WTC11 (cell line): ENCODE measurements at regions not wholly inside any gene's neighbourhood (a gene's known extent, or its start where the extent isn't known, plus 50 kb on each side); places are given as distances from the start of the nearest gene placed in this dataset.

Experiments used
- ATAC-seq: fragments of 200-7000 bp; cut with Tn5 transposase; 2 replicates; pipeline ENCODE4 v1.10.0; 2021; ENCODE audit warnings: mild to moderate bottlenecking, moderate library complexity
- CTCF ChIA-PET: fragments of 300-600 bp; sonication (Branson Sonifier 250); formaldehyde crosslinking; loops from one replicate; lab custom pipeline; 2021; ENCODE audit warnings: antibody characterized with exemption; lab: Charles Lee
- POLR2A ChIA-PET: fragments of 350-600 bp; sonication (Branson Sonifier 250); formaldehyde crosslinking; loops from one replicate; lab custom pipeline; 2021; ENCODE audit warnings: antibody characterized with exemption; lab: Charles Lee
- DNase-seq: peaks from one replicate; pipeline ENCODE4 v3.0.0; 2021; ENCODE audit warnings: low spot score
- H3K27ac Mint-ChIP-seq: 2 replicates; pipeline ENCODE4 v1.8.0; 2021; ENCODE audit warnings: mixed read lengths
- H3K27me3 Mint-ChIP-seq: 2 replicates; pipeline ENCODE4 v1.8.0; 2021; ENCODE audit warnings: low read depth, mild to moderate bottlenecking, moderate library complexity, mixed read lengths
- H3K36me3 Mint-ChIP-seq: 2 replicates; pipeline ENCODE4 v1.8.0; 2021; ENCODE audit warnings: mixed read lengths
- H3K4me1 Mint-ChIP-seq: 2 replicates; pipeline ENCODE4 v1.8.0; 2022; ENCODE audit warnings: mixed read lengths
- H3K4me3 Mint-ChIP-seq: 2 replicates; pipeline ENCODE4 v1.8.0; 2021; ENCODE audit warnings: mild to moderate bottlenecking, moderate library complexity, mixed read lengths
- H3K9me3 Mint-ChIP-seq: 2 replicates; pipeline ENCODE4 v1.8.0; 2021; ENCODE audit warnings: mixed read lengths
- AFF4 ChIP-seq: sonication (generic); formaldehyde crosslinking; IDR thresholded peaks from 2 replicates; pipeline ENCODE4 v1.8.1; 2023; ENCODE audit warnings: mild to moderate bottlenecking, missing genetic modification reagents, borderline replicate concordance
- ATF1 ChIP-seq: sonication (generic); formaldehyde crosslinking; IDR thresholded peaks from 2 replicates; pipeline ENCODE4 v1.8.1; 2023; ENCODE audit warnings: mild to moderate bottlenecking, moderate library complexity, missing genetic modification reagents
- CTCF ChIP-seq: fragments of 200-600 bp; IDR thresholded peaks from 2 replicates; pipeline ENCODE4 v1.8.0; 2022; ENCODE audit warnings: antibody characterized with exemption
- E2F4 ChIP-seq: sonication (generic); formaldehyde crosslinking; IDR thresholded peaks from 2 replicates; pipeline ENCODE4 v1.8.1; 2022; ENCODE audit warnings: low read depth, mild to moderate bottlenecking, moderate library complexity, missing genetic modification reagents, borderline replicate concordance
- E2F5 ChIP-seq: sonication (generic); formaldehyde crosslinking; IDR thresholded peaks from 2 replicates; pipeline ENCODE4 v1.8.1; 2022; ENCODE audit warnings: mild to moderate bottlenecking, moderate library complexity, missing genetic modification reagents
- FOXK1 ChIP-seq: sonication (generic); formaldehyde crosslinking; IDR thresholded peaks from 2 replicates; pipeline ENCODE4 v1.8.0; 2022; ENCODE audit warnings: mild to moderate bottlenecking, moderate library complexity, missing genetic modification reagents
- NR2C2 ChIP-seq: sonication (generic); formaldehyde crosslinking; IDR thresholded peaks from 2 replicates; pipeline ENCODE4 v1.8.0; 2022; ENCODE audit warnings: mild to moderate bottlenecking, missing genetic modification reagents
- OVOL2 ChIP-seq: fragments of 250-450 bp; sonication (Bioruptor Pico); IDR thresholded peaks from 2 replicates; pipeline ENCODE4 v1.9.0; 2021; ENCODE audit warnings: mild to moderate bottlenecking, borderline replicate concordance
- PRDM15 ChIP-seq: sonication (generic); formaldehyde crosslinking; IDR thresholded peaks from 2 replicates; pipeline ENCODE4 v1.8.0; 2022; ENCODE audit warnings: missing genetic modification reagents
- RORB ChIP-seq: fragments of 250-450 bp; sonication (Bioruptor Pico); IDR thresholded peaks from 2 replicates; pipeline ENCODE4 v1.9.0; 2021; ENCODE audit warnings: mild to moderate bottlenecking
- USF2 ChIP-seq: sonication (generic); formaldehyde crosslinking; IDR thresholded peaks from 2 replicates; pipeline ENCODE4 v1.8.1; 2023; ENCODE audit warnings: mild to moderate bottlenecking, missing genetic modification reagents, moderate library complexity
- ZNF138 ChIP-seq: sonication (generic); formaldehyde crosslinking; conservative IDR thresholded peaks from 2 replicates; pipeline ENCODE4 v1.8.1; 2022; ENCODE audit warnings: mild to moderate bottlenecking, moderate library complexity, missing genetic modification reagents
- ZNF232 ChIP-seq: sonication (generic); formaldehyde crosslinking; IDR thresholded peaks from 2 replicates; pipeline ENCODE4 v1.8.0; 2022; ENCODE audit warnings: mild to moderate bottlenecking, missing genetic modification reagents
- ZNF317 ChIP-seq: sonication (generic); formaldehyde crosslinking; IDR thresholded peaks from 2 replicates; pipeline ENCODE4 v1.8.1; 2023; ENCODE audit warnings: low read depth, mild to moderate bottlenecking, moderate library complexity, missing genetic modification reagents, borderline replicate concordance
- ZNF396 ChIP-seq: fragments of 250-450 bp; sonication (Bioruptor Pico); IDR thresholded peaks from 2 replicates; pipeline ENCODE4 v1.8.0; 2021; ENCODE audit warnings: mild to moderate bottlenecking, moderate library complexity, borderline replicate concordance
- ZNF416 ChIP-seq: fragments of 250-450 bp; sonication (Bioruptor Pico); IDR thresholded peaks from 2 replicates; pipeline ENCODE4 v1.9.0; 2021; ENCODE audit warnings: mild to moderate bottlenecking, inconsistent platforms

GRCh38 chr13:103833294-103833852, 767.2 kb upstream of the SLC10A2 start (continued):
- no peak for TF ChIP-seq E2F4 (CRISPR knock-in tag)
- TF ChIP-seq NR2C2 (CRISPR knock-in tag) = no peak
- no peak for TF ChIP-seq ZNF396 (CRISPR knock-in tag)
- no peak for TF ChIP-seq OVOL2

- H3K27ac Mint-ChIP-seq = no peak overlapping the region
- ATAC-seq (no peak), DNase-seq (no peak)
- H3K9me3 Mint-ChIP-seq = peaks cover 38% of the 10 kb centered on the region
- H3K27me3 Mint-ChIP-seq = no peaks in the 10 kb centered on the region
- H3K36me3 Mint-ChIP-seq = peaks cover 12% of the 10 kb centered on the region
- no peaks in the 10 kb centered on the region for H3K4me1 Mint-ChIP-seq
- no peak for TF ChIP-seq CTCF
- no peak for TF ChIP-seq ZNF138 (CRISPR knock-in tag)
- TF ChIP-seq ZNF416 (CRISPR knock-in tag) = no peak
- no peak for TF ChIP-seq E2F5 (CRISPR knock-in tag)
- no peak for TF ChIP-seq OVOL2
- TF ChIP-seq AFF4 (CRISPR knock-in tag) = no peak
- no peak for TF ChIP-seq ZNF317 (CRISPR knock-in tag)
- no peak for TF ChIP-seq RORB (CRISPR knock-in tag)
- no peak for TF ChIP-seq ZNF232 (CRISPR knock-in tag)
- TF ChIP-seq PRDM15 (CRISPR knock-in tag) = no peak
- no peak for TF ChIP-seq USF2
- TF ChIP-seq FOXK1 (CRISPR knock-in tag) = no peak
- no peak for TF ChIP-seq ATF1 (CRISPR knock-in tag)
- ChIA-PET POLR2A (no interaction called here), CTCF (no interaction called here)
- no peak overlapping the region for H3K4me3 Mint-ChIP-seq
These were observed 749.4 kb upstream of the SLC10A2 start for GRCh38 chr13:103815619-103816018.
